ENCODE measurements at regions not wholly inside any gene's neighbourhood (a gene's known extent, or its start where the extent isn't known, plus 50 kb on each side); places are given as distances from the start of the nearest gene placed in this dataset.

DNA sequence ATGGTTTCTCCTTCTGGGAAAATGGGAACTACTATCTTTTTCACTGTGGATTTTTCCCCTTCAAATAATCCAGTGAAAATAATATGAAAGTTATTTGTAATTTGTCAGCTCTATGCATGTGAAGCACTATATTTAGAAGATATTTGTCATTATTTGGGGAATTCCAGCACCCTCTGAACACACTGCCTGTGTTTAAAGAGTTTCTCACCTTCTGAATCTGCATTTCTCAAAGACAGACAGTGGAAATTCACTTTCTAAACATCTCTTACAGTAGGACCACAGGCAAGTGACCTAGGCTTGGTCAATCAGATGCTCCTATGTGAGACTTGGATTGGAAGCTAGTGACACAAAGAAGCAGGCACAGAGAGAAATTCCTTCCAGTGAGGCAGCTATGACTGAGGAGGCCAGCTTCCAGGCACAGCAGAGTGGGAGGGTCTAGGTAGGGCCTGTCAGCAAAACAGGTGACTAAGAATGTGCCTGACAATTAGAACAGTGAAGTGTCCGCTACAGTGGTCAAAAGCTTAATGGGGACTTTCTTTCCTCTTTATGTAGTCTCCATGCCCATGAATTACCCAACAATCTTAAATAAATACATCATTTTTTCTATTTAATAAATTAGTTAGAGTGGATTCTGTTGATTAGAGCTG lies 167.2 kb downstream of the HMHB1 start:
- TF ChIP-seq POLR2AphosphoS5 (IDR thresholded peaks at IDR 0.05): no peak
- TF ChIP-seq, protein P1, sequence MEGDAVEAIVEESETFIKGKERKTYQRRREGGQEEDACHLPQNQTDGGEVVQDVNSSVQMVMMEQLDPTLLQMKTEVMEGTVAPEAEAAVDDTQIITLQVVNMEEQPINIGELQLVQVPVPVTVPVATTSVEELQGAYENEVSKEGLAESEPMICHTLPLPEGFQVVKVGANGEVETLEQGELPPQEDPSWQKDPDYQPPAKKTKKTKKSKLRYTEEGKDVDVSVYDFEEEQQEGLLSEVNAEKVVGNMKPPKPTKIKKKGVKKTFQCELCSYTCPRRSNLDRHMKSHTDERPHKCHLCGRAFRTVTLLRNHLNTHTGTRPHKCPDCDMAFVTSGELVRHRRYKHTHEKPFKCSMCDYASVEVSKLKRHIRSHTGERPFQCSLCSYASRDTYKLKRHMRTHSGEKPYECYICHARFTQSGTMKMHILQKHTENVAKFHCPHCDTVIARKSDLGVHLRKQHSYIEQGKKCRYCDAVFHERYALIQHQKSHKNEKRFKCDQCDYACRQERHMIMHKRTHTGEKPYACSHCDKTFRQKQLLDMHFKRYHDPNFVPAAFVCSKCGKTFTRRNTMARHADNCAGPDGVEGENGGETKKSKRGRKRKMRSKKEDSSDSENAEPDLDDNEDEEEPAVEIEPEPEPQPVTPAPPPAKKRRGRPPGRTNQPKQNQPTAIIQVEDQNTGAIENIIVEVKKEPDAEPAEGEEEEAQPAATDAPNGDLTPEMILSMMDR (IDR thresholded peaks at IDR 0.05): no peak
- no peak for TF ChIP-seq POLR2A (IDR thresholded peaks at IDR 0.05; ENCODE audit: low read depth)
